GM18520 (cell line): ENCODE measurements at regions not wholly inside any gene's neighbourhood (a gene's known extent, or its start where the extent isn't known, plus 50 kb on each side); places are given as distances from the start of the nearest gene placed in this dataset.
"Not testable (repeated sequence)": the region's sequence is repeated elsewhere in the genome, so short reads cannot be mapped to it uniquely, and the experiment has no call there.

Experiments used
- ATAC-seq: cut with Tn5 transposase; IDR thresholded peaks from one replicate; pipeline ENCODE4 v1.9.1; 2021; ENCODE audit not compliant: unreplicated experiment

DNA sequence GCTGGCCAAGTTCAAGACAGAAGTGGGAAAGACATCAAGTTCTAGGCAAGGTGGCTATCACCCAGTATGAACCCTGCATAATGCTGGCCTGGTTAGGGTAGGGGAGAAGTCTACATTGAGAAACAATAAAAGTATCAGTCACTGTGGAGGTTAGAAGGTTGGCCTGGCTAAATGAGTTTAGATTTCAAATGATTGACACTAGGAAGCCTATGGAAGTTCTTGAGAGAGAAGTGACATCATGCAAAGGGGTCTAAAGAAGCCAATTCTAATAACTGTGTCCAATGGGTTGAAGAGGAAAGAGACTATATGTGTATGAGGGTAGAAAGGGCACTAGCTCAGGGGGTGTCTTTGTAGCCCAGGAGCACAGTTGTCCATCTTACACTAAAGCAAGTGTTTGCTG lies 98.5 kb upstream of the MBIP start:
- ATAC-seq, result no peak

DNA sequence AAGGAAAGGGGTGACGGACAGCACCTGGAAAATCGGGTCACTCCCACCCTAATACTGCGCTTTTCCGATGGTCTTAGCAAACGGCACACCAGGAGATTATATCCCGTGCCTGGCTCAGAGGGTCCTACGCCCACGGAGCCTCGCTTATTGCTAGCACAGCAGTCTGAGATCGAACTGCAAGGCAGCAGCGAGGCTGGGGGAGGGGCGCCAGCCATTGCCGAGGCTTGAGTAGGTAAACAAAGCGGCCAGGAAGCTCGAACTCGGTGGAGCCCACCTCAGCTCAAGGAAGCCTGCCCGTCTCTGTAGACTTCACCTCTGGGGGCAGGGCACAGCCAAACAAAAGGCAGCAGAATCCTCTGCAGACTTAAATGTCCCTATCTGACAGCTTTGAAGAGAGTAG lies 91.5 kb upstream of the MBIP start:
- not testable (repeated sequence) for ATAC-seq

GRCh38 chr14:36408388-36408787 lies 88.0 kb upstream of the MBIP start:
- no peak for ATAC-seq

DNA sequence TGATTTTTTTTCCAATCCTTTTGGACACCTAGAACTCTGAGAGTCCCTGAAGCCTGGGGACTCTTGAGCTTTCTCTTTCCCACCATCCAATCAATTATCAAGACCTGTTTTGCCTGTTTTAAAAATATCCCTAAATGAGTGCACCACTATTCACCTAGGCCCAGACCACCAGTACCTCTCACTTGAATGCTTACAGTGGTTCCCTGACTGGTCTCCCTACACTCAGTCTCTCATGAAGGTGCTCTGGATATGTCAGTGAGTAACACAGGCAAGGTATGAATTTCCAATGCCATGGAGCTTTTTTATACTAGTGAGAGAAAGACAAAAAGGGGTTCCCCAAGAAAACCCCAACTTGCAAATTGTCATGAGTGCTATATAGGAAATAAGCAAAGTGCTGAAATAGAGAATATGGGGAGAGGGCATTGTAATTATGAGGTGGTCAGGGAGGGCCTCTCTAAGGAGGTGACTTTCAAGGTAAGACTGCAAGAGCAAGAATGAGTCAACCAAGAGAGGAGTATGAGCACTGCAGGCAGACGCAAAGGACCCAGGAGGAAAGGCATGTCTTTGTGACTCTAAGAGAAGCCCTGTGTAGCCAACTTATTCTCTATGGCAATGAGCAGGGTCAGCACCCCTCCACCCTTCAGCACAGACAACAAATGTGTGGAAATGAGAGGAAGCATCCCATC lies 85.3 kb upstream of the MBIP start:
- ATAC-seq, result no peak

DNA sequence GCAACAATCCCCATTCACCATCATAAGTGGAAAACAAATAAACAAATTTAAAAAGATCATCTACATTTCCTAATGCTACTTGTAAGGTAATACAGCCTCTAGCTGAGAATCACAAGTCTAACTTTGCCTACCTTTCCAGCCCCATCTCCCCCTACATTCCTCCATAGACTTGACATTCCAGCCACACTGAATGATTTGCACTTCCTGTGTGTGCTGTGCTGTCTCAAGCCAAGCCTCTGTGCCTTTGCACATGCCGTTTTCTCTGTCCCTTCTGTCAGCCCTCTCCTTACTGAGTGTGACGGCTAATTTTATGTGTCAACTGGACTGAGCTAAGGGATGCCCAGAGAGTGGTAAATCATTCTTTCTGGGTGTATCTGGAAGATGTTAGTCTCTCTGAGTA lies 82.4 kb upstream of the MBIP start:
- no peak for ATAC-seq

DNA sequence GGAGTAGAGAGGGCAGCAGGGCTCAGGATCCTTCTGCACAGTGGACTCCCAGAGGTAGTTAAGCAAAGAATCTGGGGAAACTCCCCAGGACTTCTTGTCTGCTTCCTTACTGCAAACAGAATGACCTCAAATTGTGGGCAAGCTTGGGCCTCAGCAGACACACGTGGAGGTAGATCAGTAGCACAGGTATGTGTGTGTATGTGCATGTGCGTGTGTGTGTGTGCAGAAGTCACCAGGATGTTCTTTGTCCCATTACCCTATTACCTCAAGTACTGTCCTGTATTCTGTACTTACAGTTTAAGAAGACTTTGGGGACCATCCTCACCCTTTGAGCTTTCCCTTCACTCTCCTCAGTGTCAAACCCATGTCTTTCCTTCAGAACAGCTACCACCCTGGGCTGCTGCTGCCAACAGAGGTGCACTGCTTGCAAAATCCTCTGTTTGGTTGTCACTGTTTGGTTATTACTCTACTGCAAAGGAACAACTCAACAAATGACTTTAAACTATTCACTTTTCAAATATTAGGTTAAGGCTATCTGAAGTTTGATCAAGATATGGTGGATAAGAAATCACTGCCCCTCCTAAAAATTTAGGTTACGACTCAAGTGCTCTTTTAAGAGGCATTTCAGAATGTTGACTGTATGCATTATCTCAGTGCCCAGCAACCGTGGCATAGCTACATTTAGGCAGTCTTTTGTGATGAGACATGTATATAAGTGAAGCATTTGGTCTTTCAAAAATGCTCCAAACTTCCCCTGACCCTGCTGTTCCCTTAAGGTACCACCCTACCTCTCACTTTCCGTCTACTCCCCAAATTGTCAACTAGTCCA lies 78.2 kb upstream of the MBIP start:
- no peak for ATAC-seq

DNA sequence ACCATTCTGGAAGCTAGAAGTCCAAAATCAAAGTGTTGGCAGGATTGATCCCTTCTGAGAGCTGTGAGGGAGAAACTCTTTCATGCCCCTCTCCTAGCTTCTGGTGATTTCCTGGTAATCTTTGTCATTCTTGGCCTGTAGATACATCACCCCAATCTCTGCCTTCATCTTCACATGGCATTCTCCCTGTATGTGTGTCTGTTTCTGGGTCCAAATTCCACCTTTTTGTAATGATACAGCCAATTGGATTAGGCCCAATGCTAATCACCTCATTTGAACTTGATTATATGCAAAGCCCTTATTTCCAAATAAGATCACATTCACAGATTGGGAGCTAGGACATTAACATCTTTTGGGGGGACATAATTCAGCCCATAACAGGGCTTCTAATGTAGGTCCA lies 76.9 kb upstream of the MBIP start:
- ATAC-seq, result no peak

DNA sequence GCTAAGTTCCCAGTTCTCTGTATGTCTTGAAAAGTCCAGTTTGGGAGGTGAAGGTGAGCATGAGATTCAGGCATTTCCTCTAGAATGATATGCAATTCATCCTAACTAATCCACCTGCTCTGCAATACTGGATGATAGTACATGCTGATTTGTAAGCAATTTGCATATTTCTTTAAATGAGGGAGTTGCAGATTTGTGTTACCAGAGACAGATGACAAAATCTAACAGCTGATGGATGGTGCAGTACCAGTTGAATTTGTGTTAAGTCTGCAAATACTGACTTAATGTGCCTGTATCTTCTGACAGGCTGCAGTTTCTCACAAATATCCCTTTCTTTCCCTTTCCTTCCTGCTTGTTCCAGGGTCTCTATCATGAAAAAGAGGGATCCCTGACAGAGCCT lies 76.4 kb upstream of the MBIP start:
- ATAC-seq, result no peak

GRCh38 chr14:36394593-36394992 lies 74.2 kb upstream of the MBIP start:
- no peak for ATAC-seq

- no peak for ATAC-seq
Measured at GRCh38 chr14:36390718-36391117, 70.3 kb upstream of the MBIP start.

DNA sequence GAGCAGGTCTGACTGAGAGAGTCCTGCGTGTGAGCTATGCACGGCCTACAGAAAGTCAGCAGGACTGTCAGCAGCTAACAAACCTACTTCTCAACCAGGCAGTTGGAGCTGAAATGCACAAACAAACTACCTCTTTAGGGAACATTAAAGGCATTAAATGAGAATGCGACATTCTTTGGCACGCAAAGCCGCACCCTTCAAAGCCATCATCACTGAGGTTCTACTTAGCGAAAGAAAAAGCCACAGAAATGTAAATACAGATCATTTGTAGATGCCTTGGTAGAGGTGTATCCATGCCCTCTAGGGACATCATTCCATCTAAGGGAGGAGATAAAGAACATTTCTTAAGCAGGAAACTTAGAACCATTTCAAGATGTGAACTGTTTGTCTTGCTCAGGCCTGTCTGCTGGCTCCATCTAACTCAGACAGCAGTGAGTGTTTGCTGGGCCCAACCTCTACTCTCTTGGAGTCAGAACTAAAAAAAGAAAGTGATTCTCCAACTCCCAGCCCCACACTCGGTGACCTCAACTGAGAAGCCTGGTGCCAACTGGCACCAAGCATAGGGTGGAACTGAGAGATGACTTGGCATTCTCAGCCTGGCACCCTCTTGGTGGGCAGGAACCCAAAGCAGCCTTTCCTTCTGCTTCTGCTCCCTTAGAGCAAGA lies 63.5 kb upstream of the MBIP start:
- no peak for ATAC-seq

- ATAC-seq, result peak; percentile 95
Measured at GRCh38 chr14:36373982-36374673, 53.7 kb upstream of the MBIP start.
